HG03558 (cell line): ENCODE measurements at regions not wholly inside any gene's neighbourhood (a gene's known extent, or its start where the extent isn't known, plus 50 kb on each side); places are given as distances from the start of the nearest gene placed in this dataset.
"Not testable (repeated sequence)": the region's sequence is repeated elsewhere in the genome, so short reads cannot be mapped to it uniquely, and the experiment has no call there.

Experiments
- ATAC-seq: cut with Tn5 transposase; IDR thresholded peaks from one replicate; pipeline ENCODE4 v1.9.1; 2021; ENCODE audit warnings: moderate number of reproducible peaks; ENCODE audit not compliant: unreplicated experiment; ENCODE audit errors: extremely low read depth

GRCh38 chr14:29982171-29982570, 54.5 kb upstream of the PRKD1 start:
- ATAC-seq, result no peak

- no peak for ATAC-seq
These were observed 55.3 kb upstream of the PRKD1 start for GRCh38 chr14:29982993-29983392.

DNA sequence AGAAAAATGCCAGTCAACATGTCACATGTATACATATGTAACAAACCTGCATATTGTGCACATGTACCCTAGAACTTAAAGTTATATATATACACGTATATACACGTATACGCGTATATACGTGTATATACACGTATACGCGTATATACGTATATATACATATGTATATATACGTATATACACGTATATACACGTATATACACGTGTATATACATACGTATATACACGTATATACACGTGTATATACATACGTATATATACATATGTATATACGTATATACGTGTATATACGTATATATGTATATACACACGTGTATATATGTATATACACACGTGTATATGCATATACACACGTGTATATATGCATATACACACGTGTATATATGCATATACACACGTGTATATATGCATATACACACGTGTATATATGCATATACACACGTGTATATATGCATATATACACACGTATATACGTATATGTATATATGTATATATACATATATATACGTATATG, 62.8 kb upstream of the PRKD1 start:
- ATAC-seq, result not testable (repeated sequence)

DNA sequence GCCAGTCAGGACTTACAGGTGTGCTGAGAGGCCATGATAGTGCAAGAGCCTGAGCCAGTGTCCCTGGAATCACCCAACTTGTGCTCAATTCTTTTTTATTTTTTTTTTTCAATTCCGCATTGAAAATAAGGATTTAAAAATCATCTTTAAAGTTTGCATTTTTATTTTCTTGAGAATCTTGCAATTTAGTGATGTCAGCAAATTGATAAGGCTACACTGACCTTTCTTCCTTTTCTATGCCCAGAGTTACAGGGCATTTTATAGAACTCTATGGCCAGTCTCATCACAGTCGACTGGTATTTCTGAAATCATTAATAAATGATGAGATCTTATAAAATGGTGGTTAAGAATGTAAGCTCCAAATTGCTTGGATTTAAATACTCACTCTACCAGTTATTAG, 63.3 kb upstream of the PRKD1 start:
- no peak for ATAC-seq

DNA sequence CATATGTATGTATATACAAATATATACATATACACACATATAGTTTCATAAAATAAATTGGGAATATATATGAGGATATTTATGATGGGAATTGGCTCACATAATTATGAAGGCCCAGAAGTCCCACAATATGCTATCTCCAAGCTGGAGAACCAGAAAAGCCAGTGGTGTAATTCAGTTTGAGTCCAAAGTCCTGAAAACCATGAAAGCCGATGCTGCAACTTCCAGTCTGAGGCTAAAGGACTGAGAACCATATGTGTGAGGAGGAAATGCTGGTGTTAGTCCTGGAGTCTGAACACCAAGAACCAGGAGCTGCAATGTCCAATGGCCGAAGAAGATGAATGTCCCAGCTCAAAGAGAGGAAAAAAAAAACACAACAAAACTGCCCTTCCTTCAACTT, 65.5 kb upstream of the PRKD1 start:
- no peak for ATAC-seq

DNA sequence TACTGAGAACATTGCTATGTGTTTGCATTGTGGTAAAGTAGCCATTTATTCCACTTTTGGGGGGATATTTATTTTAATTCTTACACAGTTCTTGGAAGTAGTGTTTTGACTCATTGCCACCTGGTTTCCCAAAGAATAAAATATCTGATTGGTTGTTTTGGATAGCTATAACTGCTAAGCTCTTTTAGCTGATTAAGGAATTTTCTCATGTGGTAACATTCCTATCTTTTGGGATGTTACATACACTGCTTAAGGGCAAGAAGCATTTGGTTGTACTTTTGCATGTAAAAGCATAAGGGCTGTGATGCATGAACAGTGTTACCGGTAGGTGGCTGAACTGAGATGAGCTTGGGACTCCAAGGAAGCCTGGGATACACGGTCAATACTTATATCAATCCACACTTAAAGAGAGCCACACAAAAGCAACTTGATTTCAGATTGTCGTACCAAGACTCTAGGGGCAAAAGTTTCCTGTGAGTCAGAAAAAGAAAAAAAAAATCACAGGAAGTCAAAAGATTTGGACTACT, 71.4 kb upstream of the PRKD1 start:
- ATAC-seq, result no peak

- no peak for ATAC-seq
These were observed 75.2 kb upstream of the PRKD1 start for GRCh38 chr14:30002859-30003258.

DNA sequence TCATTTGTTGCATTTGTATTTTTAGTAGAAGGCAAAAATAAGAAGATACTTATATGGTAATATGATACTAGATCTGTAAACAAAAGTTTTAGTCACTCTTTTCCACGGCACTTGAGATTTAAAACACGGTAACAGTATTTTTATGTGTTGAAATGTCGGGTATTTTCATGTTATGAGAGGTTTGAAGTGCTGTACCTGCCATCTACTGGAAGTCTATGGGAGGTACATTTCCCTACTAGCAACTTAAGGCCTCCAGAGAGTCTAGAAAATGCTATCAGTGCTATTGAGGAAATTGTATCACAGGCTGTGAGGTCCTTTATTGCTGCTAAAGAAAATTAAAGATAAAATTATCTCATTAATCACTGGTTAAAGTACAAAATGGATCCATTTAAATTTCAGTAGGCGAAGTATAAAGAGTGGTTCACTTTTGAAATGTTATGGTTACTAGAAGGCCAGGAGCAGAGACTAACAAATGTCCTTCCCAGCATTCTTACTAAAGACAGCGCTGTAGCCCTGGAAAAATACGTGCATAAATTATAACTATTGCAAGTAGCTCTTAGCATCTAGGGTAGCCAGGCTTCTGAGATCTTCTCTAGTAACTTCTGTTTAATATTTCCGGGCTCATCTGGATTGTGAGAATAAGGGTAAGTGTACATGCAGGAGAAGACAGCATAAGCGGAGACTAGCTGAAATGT, 77.6 kb upstream of the PRKD1 start:
- peak; percentile 74 for ATAC-seq

DNA sequence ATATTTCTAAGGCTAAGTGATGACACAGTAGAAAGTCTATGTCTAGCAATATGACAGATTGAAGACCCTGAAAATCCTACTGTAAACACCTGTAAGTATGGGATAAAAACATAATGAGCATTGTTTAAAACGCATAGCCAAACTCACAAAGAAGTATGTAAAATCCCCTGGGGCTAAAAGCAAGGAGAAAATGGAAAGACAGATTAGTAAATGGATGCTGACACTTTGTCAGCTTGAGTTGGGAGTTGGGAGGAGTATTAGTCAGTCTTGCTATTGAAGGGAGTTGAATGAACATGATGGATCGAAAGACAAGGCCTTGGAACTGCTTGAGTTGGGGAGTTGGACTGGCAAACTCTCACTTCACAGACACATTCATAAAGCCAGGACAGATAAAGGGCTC, 79.0 kb upstream of the PRKD1 start:
- ATAC-seq, result no peak

GRCh38 chr14:30015489-30015888, 87.8 kb upstream of the PRKD1 start:
- ATAC-seq, result no peak

- ATAC-seq, result no peak
These were observed 88.4 kb upstream of the PRKD1 start for GRCh38 chr14:30016002-30016401.

DNA sequence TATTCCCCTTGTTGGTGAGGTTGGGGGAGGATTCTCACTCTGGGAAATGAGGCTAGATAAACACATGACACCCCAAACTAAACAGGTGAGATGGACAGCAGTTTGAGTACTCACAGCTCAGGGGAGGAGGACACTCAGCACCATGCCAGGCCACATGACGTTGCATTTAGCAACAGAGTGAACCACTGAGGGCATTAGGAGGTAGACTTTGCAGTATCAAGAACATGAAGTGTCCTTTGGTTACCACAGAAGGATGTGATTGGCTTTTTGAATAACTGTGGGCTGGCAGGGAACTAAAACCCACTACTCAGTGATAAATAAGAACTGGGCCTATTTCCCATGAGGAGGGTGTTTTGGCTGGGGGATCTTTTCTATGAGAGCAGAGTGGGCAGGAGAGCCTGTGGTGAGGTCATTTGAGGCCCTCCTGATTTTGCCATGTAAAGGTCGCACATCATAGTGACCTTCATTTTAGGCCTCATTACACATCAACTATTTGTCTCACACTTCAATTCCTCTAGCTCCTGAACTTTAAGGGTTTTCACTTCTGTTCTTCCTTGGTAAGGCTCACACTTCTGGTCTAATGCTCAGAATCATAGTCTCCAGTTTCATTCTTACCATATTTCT, 89.8 kb upstream of the PRKD1 start:
- ATAC-seq, result no peak

DNA sequence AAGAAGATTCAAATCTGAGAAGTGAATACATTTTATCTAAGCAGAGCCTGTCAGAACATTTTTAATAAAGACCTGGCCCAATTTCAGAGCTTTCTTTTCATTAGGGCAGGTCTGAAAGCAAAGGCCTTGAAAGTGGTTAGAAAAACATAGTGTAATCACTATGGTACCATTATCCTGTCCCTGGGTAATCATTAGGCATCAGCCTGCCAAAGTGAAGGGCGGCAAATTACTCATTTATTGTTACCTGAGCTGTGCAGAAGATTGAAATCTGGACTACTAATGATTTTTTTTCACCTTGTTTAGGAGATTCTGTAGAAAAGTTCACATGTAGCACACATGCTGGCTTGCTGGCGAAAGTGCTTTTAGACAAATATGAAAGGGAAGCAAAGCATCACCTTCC, 92.6 kb upstream of the PRKD1 start:
- no peak for ATAC-seq

DNA sequence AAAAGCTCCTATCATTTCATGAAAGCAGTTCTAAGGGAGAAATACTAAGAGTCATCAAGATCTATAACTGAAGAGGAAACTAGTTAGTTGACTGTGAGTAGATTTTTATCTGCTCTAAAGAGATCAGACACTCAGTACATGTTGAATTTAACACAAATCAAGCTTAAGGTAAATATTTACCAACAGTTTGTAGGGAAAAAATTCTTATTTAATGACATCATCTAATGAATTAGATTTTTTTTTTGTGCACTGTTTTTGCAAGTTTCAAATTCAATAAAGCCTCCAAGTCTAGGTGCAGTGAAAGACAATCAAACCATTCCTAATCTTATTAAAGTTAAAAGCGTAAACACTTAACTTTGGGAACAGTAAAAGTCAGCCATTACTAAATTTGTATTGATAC, 93.0 kb upstream of the PRKD1 start:
- no peak for ATAC-seq

DNA sequence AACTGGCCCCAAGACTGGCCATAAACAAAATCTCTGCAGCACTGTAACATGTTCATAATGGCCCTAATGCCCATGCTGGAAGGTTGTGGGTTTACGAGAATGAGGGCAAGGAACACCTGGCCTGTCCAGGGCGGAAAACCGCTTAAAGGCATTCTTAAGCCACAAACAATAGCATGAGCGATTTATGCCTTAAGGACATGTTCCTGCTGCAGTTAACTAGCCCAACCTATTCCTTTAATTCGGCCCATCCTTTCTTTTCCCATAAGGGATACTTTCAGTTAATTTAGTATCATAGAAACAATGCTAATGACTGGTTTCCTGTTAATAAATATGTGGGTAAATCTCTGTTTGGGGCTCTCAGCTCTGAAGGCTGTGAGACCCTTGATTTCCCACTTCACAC, 95.7 kb upstream of the PRKD1 start:
- ATAC-seq, result not testable (repeated sequence)

- no peak for ATAC-seq
These were observed 106.5 kb upstream of the PRKD1 start for GRCh38 chr14:30034152-30034551.

GRCh38 chr14:30035361-30035760, 107.7 kb upstream of the PRKD1 start:
- no peak for ATAC-seq

DNA sequence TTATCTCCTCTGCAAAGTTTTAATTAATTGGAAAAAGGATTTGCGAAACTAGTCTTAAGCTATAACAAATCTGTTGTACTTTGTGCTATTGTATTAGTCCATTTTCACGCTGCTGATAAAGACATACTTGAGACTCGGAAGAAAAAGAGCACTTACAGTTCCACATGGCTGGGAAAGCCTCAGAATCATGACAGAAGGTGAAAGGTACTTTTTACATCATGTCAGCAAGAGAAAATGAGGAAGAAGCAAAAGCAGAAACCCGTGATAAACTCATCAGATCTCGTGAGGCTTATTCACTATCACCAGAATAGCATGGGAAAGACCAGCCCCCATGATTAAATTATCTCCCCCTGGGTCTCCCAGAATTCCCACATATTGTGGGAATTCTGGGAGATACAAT, 118.1 kb upstream of the PRKD1 start:
- no peak for ATAC-seq

- ATAC-seq, result no peak
These were observed 125.5 kb upstream of the PRKD1 start for GRCh38 chr14:30053103-30053502.

GRCh38 chr14:30054201-30054600, 126.6 kb upstream of the PRKD1 start:
- ATAC-seq, result no peak

GRCh38 chr14:30058401-30058800, 130.8 kb upstream of the PRKD1 start:
- no peak for ATAC-seq

DNA sequence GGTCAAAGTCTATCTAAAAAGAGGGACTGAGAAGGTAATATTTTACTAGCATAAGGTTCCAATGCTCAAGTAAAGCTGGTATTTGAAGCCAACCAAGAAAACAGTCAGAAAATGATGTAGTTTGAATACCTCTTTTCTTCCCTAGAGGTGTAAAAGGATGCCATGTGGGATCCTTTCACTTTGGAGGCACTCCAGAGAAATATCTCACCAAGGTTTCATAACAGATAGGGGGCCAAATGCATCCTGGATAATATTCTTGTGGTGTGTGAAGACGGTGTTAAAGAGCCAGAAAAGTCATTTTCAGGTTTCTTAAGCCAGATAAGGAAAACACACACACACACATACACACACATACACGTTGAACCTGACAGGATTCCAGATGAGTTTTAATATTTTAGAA, 136.1 kb upstream of the PRKD1 start:
- ATAC-seq, result no peak
